ENCODE measurements at regions not wholly inside any gene's neighbourhood (a gene's known extent, or its start where the extent isn't known, plus 50 kb on each side); places are given as distances from the start of the nearest gene placed in this dataset.

GRCh38 chr2:196284866-196285557 lies 113.6 kb upstream of the STK17B start:
- H3K27me3 ChIP-seq (ENCODE audit: insufficient read depth, low read length) = no peaks in the 10 kb centered on the region
- no peaks in the 10 kb centered on the region for H3K9me3 ChIP-seq (ENCODE audit: insufficient read depth, low read depth, low read length)
- no peak overlapping the region for H3K4me3 Mint-ChIP-seq (ENCODE audit: unreplicated experiment)
- peaks cover 3% of the 10 kb centered on the region for H3K9me3 Mint-ChIP-seq (ENCODE audit: unreplicated experiment)
- no peaks in the 10 kb centered on the region for H3K79me2 ChIP-seq (ENCODE audit: insufficient read depth, low read length)
- H3K4me2 ChIP-seq (ENCODE audit: low read length) = no peak overlapping the region
- H3K4me1 Mint-ChIP-seq (ENCODE audit: low read depth, unreplicated experiment) = peaks cover 2% of the 10 kb centered on the region
- no peaks in the 10 kb centered on the region for H4K20me1 ChIP-seq (ENCODE audit: insufficient read depth, low read length)
- TF ChIP-seq EZH2 (IDR thresholded peaks at IDR 0.05; ENCODE audit: insufficient read depth, low read length) = no peak
- TF ChIP-seq CTCF (IDR thresholded peaks at IDR 0.05; ENCODE audit: insufficient read depth, low read depth, low read length) = no peak
- H3K36me3 ChIP-seq (ENCODE audit: insufficient read depth, low read length) = no peaks in the 10 kb centered on the region
- no peak overlapping the region for H3K4me3 ChIP-seq (ENCODE audit: insufficient read depth, low read depth, low read length)
- peak; percentile 9 for FAIRE-seq
- H3K4me1 ChIP-seq (ENCODE audit: insufficient read depth, low read length) = no peaks in the 10 kb centered on the region
- no peak overlapping the region for H3K27ac Mint-ChIP-seq (ENCODE audit: unreplicated experiment)
- no peaks in the 10 kb centered on the region for H3K27me3 Mint-ChIP-seq (ENCODE audit: low read depth, unreplicated experiment)
- H3K27ac ChIP-seq (ENCODE audit: low read depth, low read length) = no peak overlapping the region
- H3K36me3 Mint-ChIP-seq (ENCODE audit: low read depth, unreplicated experiment) = no peaks in the 10 kb centered on the region
- DNase-seq (ENCODE audit: low read depth) = no peak
- H3K9ac ChIP-seq (ENCODE audit: low read length) = no peak overlapping the region
- H2AFZ ChIP-seq (ENCODE audit: low read depth, low read length) = no peak overlapping the region

GRCh38 chr2:196286821-196287220 lies 115.4 kb upstream of the STK17B start:
- Mint-ChIP-seq H3K27ac (ENCODE audit: unreplicated experiment) (no peak overlapping the region), H3K4me3 (ENCODE audit: unreplicated experiment) (no peak overlapping the region), H3K36me3 (ENCODE audit: low read depth, unreplicated experiment) (no peaks in the 10 kb centered on the region), H3K4me1 (ENCODE audit: low read depth, unreplicated experiment) (peaks cover 3% of the 10 kb centered on the region), H3K9me3 (ENCODE audit: unreplicated experiment) (peaks cover 3% of the 10 kb centered on the region), H3K27me3 (ENCODE audit: low read depth, unreplicated experiment) (no peaks in the 10 kb centered on the region)
- no peak for DNase-seq (ENCODE audit: low read depth)
- no peak overlapping the region for H3K4me2 ChIP-seq (ENCODE audit: low read length)
- no peaks in the 10 kb centered on the region for H3K79me2 ChIP-seq (ENCODE audit: insufficient read depth, low read length)
- H3K27ac ChIP-seq (ENCODE audit: low read depth, low read length) = no peak overlapping the region
- no peak overlapping the region for H3K9ac ChIP-seq (ENCODE audit: low read length)
- H3K27me3 ChIP-seq (ENCODE audit: insufficient read depth, low read length) = no peaks in the 10 kb centered on the region
- no peaks in the 10 kb centered on the region for H3K9me3 ChIP-seq (ENCODE audit: insufficient read depth, low read depth, low read length)
- TF ChIP-seq EZH2 (IDR thresholded peaks at IDR 0.05; ENCODE audit: insufficient read depth, low read length) (no peak), CTCF (IDR thresholded peaks at IDR 0.05; ENCODE audit: insufficient read depth, low read depth, low read length) (no peak)
- H3K4me3 ChIP-seq (ENCODE audit: insufficient read depth, low read depth, low read length) = no peak overlapping the region
- H3K36me3 ChIP-seq (ENCODE audit: insufficient read depth, low read length) = no peaks in the 10 kb centered on the region
- H2AFZ ChIP-seq (ENCODE audit: low read depth, low read length) = no peak overlapping the region
- peaks cover under 1% of the 10 kb centered on the region for H3K4me1 ChIP-seq (ENCODE audit: insufficient read depth, low read length)
- FAIRE-seq = no peak
- H4K20me1 ChIP-seq (ENCODE audit: insufficient read depth, low read length) = no peaks in the 10 kb centered on the region

- Histone ChIP-seq H3K79me2 (ENCODE audit: insufficient read depth, low read length) (no peaks in the 10 kb centered on the region), H3K27ac (ENCODE audit: low read depth, low read length) (no peak overlapping the region), H3K36me3 (ENCODE audit: insufficient read depth, low read length) (no peaks in the 10 kb centered on the region), H4K20me1 (ENCODE audit: insufficient read depth, low read length) (no peaks in the 10 kb centered on the region), H3K4me3 (ENCODE audit: insufficient read depth, low read depth, low read length) (no peak overlapping the region), H3K9ac (ENCODE audit: low read length) (no peak overlapping the region), H3K4me1 (ENCODE audit: insufficient read depth, low read length) (peaks cover 4% of the 10 kb centered on the region), H3K4me2 (ENCODE audit: low read length) (no peak overlapping the region), H3K9me3 (ENCODE audit: insufficient read depth, low read depth, low read length) (no peaks in the 10 kb centered on the region), H3K27me3 (ENCODE audit: insufficient read depth, low read length) (no peaks in the 10 kb centered on the region), H2AFZ (ENCODE audit: low read depth, low read length) (no peak overlapping the region)
- H3K4me3 Mint-ChIP-seq (ENCODE audit: unreplicated experiment) = no peak overlapping the region
- FAIRE-seq (no peak), DNase-seq (ENCODE audit: low read depth) (no peak)
- peaks cover 2% of the 10 kb centered on the region for H3K36me3 Mint-ChIP-seq (ENCODE audit: low read depth, unreplicated experiment)
- peaks cover 7% of the 10 kb centered on the region for H3K4me1 Mint-ChIP-seq (ENCODE audit: low read depth, unreplicated experiment)
- H3K9me3 Mint-ChIP-seq (ENCODE audit: unreplicated experiment) = peaks cover 3% of the 10 kb centered on the region
- H3K27me3 Mint-ChIP-seq (ENCODE audit: low read depth, unreplicated experiment) = no peaks in the 10 kb centered on the region
- no peak overlapping the region for H3K27ac Mint-ChIP-seq (ENCODE audit: unreplicated experiment)
- TF ChIP-seq EZH2 (IDR thresholded peaks at IDR 0.05; ENCODE audit: insufficient read depth, low read length) (no peak), CTCF (IDR thresholded peaks at IDR 0.05; ENCODE audit: insufficient read depth, low read depth, low read length) (no peak)
These were observed 116.1 kb upstream of the STK17B start for GRCh38 chr2:196287523-196287922.
